ENCODE measurements at regions not wholly inside any gene's neighbourhood (a gene's known extent, or its start where the extent isn't known, plus 50 kb on each side); places are given as distances from the start of the nearest gene placed in this dataset.

- no peak for TF ChIP-seq SKIL (IDR thresholded peaks at IDR 0.05; ENCODE audit: low read depth, poor library complexity, severe bottlenecking)
- TF ChIP-seq ZNF592 (IDR thresholded peaks at IDR 0.05): no peak
- TF ChIP-seq CHD2 (IDR thresholded peaks at IDR 0.05; ENCODE audit: borderline replicate concordance, low read depth, low read length): no peak
These were observed 76.1 kb upstream of the LIMCH1 start (continued) for GRCh38 chr4:41461780-41462307.

GRCh38 chr4:41465146-41465761, 72.7 kb upstream of the LIMCH1 start:
- POLR2A ChIA-PET: no interaction called here
- H3K9ac ChIP-seq (ENCODE audit: control insufficient read depth, insufficient read depth, low read length): no peak overlapping the region
- no peak for DNase-seq (ENCODE audit: low read depth, low spot score)
- intact Hi-C loops (cut with micrococcal nuclease; ENCODE audit: unreplicated experiment): no loop called here
- in situ Hi-C loops (cut with MboI): no loop called here
- H3K27me3 ChIP-seq (replicated peaks in 1 of 2; ENCODE audit: control insufficient read depth in 2 of 2, insufficient read depth in 2 of 2, low read length in 1 of 2): no peaks in the 10 kb centered on the region; a peak in 1 of 4 replicates
- no peak overlapping the region for H2AFZ ChIP-seq (ENCODE audit: control insufficient read depth, low read depth, low read length)
- H3K4me1 ChIP-seq (ENCODE audit: control insufficient read depth, insufficient read depth, low read length): no peaks in the 10 kb centered on the region
- H3K4me3 ChIP-seq: no peak overlapping the region
- H3K9me3 ChIP-seq (replicated peaks; ENCODE audit: control insufficient read depth, insufficient read depth, low read length): no peaks in the 10 kb centered on the region
- RAD21 ChIA-PET (ENCODE audit: unreplicated experiment): no interaction called here
- SMC1A ChIA-PET (ENCODE audit: uncharacterized antibody, unreplicated experiment): no interaction called here
- ATAC-seq: no peak
- 1% methylated on average over 5 of the region's 5 CpGs for WGBS (ENCODE audit: insufficient coverage, insufficient replicate concordance, low lambda C conversion rate, missing lambda C conversion rate)
- no peaks in the 10 kb centered on the region for H3K36me3 ChIP-seq (ENCODE audit: control insufficient read depth in 2 of 2, insufficient read depth in 2 of 2, low read length in 1 of 2)
- CTCF ChIA-PET: no interaction called here
- H3K27ac ChIP-seq (ENCODE audit: control insufficient read depth, insufficient read depth): no peak overlapping the region
- no peak overlapping the region for H3K4me2 ChIP-seq (ENCODE audit: control insufficient read depth, insufficient read depth)
- no TSS peak for BruUV-seq (replicated peaks)
- no peak for FAIRE-seq
- no peaks in the 10 kb centered on the region for H3K79me2 ChIP-seq (ENCODE audit: control insufficient read depth, insufficient read depth, low read length)
- H4K20me1 ChIP-seq (ENCODE audit: control insufficient read depth, insufficient read depth): no peaks in the 10 kb centered on the region
- TF ChIP-seq WRNIP1 (IDR thresholded peaks at IDR 0.05; ENCODE audit: borderline replicate concordance, low read depth, low read length): no peak
- TF ChIP-seq, protein P1, sequence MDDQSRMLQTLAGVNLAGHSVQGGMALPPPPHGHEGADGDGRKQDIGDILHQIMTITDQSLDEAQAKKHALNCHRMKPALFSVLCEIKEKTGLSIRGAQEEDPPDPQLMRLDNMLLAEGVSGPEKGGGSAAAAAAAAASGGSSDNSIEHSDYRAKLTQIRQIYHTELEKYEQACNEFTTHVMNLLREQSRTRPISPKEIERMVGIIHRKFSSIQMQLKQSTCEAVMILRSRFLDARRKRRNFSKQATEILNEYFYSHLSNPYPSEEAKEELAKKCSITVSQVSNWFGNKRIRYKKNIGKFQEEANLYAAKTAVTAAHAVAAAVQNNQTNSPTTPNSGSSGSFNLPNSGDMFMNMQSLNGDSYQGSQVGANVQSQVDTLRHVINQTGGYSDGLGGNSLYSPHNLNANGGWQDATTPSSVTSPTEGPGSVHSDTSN (IDR thresholded peaks at IDR 0.05; ENCODE audit: insufficient replicate concordance, low read depth, low read length): no peak
- no peak for TF ChIP-seq ZSCAN29 (IDR thresholded peaks at IDR 0.05)
- no peak for TF ChIP-seq KLF5 (IDR thresholded peaks at IDR 0.05; ENCODE audit: partially characterized antibody)
- no peak for TF ChIP-seq CREB1 (IDR thresholded peaks at IDR 0.05; ENCODE audit: low read depth)
- TF ChIP-seq, protein P2, sequence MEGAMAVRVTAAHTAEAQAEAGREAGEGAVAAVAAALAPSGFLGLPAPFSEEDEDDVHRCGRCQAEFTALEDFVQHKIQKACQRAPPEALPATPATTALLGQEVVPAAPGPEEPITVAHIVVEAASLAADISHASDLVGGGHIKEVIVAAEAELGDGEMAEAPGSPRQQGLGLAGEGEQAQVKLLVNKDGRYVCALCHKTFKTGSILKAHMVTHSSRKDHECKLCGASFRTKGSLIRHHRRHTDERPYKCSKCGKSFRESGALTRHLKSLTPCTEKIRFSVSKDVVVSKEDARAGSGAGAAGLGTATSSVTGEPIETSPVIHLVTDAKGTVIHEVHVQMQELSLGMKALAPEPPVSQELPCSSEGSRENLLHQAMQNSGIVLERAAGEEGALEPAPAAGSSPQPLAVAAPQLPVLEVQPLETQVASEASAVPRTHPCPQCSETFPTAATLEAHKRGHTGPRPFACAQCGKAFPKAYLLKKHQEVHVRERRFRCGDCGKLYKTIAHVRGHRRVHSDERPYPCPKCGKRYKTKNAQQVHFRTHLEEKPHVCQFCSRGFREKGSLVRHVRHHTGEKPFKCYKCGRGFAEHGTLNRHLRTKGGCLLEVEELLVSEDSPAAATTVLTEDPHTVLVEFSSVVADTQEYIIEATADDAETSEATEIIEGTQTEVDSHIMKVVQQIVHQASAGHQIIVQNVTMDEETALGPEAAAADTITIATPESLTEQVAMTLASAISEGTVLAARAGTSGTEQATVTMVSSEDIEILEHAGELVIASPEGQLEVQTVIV (IDR thresholded peaks at IDR 0.05; ENCODE audit: borderline replicate concordance, partially characterized antibody): no peak
- no peak for TF ChIP-seq EP300 (IDR thresholded peaks at IDR 0.05; ENCODE audit: borderline replicate concordance in 1 of 2, control insufficient read depth in 1 of 2, low read depth in 2 of 2, low read length in 2 of 2)
- TF ChIP-seq CHD2 (IDR thresholded peaks at IDR 0.05; ENCODE audit: borderline replicate concordance, low read depth, low read length): no peak
- no peak for TF ChIP-seq SREBF2 (IDR thresholded peaks at IDR 0.05; ENCODE audit: low read length)
